Activated naive CD8-positive, alpha-beta T cell (primary cell): ENCODE measurements at regions not wholly inside any gene's neighbourhood (a gene's known extent, or its start where the extent isn't known, plus 50 kb on each side); places are given as distances from the start of the nearest gene placed in this dataset.

ENCODE experiments used
- H3K27ac Mint-ChIP-seq: one replicate; pipeline ENCODE4 v1.8.0; 2021; ENCODE audit warnings: mixed read lengths
- H3K27me3 Mint-ChIP-seq: one replicate; pipeline ENCODE4 v1.8.0; 2021; ENCODE audit warnings: mixed read lengths
- H3K36me3 Mint-ChIP-seq: one replicate; pipeline ENCODE4 v1.8.0; 2021; ENCODE audit warnings: mixed read lengths
- H3K4me1 Mint-ChIP-seq: one replicate; pipeline ENCODE4 v1.8.0; 2021; ENCODE audit warnings: low read depth, mixed read lengths
- H3K4me3 Mint-ChIP-seq: one replicate; pipeline ENCODE4 v1.8.0; 2021; ENCODE audit warnings: mild to moderate bottlenecking, mixed read lengths
- H3K9me3 Mint-ChIP-seq: one replicate; pipeline ENCODE4 v1.8.0; 2021; ENCODE audit warnings: low read depth, mixed read lengths

GRCh38 chr20:53876956-53877355 lies 193.4 kb downstream of the BCAS1 start:
- Mint-ChIP-seq H3K27ac (no peak overlapping the region), H3K27me3 (no peaks in the 10 kb centered on the region), H3K36me3 (no peaks in the 10 kb centered on the region), H3K4me3 (no peak overlapping the region), H3K4me1 (peaks cover 58% of the 10 kb centered on the region), H3K9me3 (no peaks in the 10 kb centered on the region)

DNA sequence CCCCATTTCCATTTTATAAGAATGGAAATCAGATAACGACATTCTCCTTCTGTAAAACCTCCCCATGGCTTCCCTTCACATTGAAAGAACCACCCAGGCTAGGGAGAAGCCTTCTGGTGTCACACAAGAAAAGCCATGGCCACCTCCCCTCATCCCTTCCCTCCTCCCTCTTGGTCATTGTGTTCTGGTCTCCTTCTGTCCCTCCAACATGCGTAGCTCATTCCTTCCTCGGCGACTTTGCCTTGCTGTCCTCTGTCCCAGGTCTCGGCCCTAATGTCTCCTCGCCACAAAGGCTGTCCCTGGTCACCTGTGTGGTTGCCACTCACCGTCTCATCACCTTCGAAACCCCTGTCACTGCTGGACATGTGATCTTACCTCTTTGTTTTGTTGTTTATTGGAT lies 193.9 kb downstream of the BCAS1 start:
- Mint-ChIP-seq H3K4me3 (no peak overlapping the region), H3K9me3 (no peaks in the 10 kb centered on the region), H3K36me3 (no peaks in the 10 kb centered on the region), H3K4me1 (peaks cover 61% of the 10 kb centered on the region), H3K27me3 (no peaks in the 10 kb centered on the region), H3K27ac (peak overlapping the region; percentile 4)

DNA sequence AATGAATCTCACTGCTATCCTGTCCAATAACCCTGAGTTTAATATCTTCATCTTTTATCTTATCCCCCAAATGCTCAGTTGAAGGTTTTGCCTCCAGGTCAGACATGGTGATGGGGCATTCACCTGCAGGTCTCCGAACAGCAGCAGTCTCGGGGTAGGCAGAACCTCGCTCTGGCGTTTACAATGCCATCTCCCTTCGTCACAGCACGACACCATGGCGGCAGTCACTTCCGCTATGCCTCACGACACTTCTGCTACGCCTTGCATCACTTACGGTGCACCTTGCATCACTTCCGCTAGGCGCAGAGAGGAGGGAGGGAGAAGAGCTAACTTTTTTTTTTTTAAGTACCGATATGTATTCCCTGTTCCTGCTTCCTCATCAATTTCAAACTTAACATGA lies 194.9 kb downstream of the BCAS1 start:
- H3K4me3 Mint-ChIP-seq = no peak overlapping the region
- no peaks in the 10 kb centered on the region for H3K27me3 Mint-ChIP-seq
- peaks cover 64% of the 10 kb centered on the region for H3K4me1 Mint-ChIP-seq
- H3K36me3 Mint-ChIP-seq = no peaks in the 10 kb centered on the region
- no peaks in the 10 kb centered on the region for H3K9me3 Mint-ChIP-seq
- H3K27ac Mint-ChIP-seq = peak overlapping the region; percentile 75

GRCh38 chr20:53874706-53875105 lies 195.7 kb downstream of the BCAS1 start:
- no peaks in the 10 kb centered on the region for H3K9me3 Mint-ChIP-seq
- H3K4me3 Mint-ChIP-seq = no peak overlapping the region
- no peaks in the 10 kb centered on the region for H3K36me3 Mint-ChIP-seq
- peak overlapping the region; percentile 54 for H3K27ac Mint-ChIP-seq
- peaks cover 64% of the 10 kb centered on the region for H3K4me1 Mint-ChIP-seq
- no peaks in the 10 kb centered on the region for H3K27me3 Mint-ChIP-seq

DNA sequence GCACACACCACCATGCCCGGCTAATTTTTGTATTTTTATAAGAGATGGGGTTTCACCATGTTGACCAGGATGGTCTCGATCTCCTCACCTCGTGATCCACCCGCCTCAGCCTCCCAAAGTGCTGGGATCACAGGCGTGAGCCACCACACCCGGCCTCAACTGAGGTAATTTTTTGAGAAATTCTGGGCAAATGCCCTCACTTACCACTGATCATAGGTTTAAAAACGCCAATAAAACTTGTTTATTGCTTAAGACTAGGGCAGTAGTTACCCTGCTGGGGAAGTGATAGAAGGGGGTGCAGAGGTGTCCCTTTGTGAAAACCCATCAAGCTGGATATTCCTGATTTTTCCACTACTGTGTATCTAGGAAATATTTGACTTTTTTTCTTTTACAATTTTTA lies 196.3 kb downstream of the BCAS1 start:
- Mint-ChIP-seq H3K9me3 (no peaks in the 10 kb centered on the region), H3K27me3 (no peaks in the 10 kb centered on the region), H3K36me3 (no peaks in the 10 kb centered on the region), H3K4me3 (no peak overlapping the region), H3K27ac (peak overlapping the region; percentile 98), H3K4me1 (peaks cover 64% of the 10 kb centered on the region)

- peak overlapping the region; percentile 92 for H3K4me3 Mint-ChIP-seq
- H3K27ac Mint-ChIP-seq = peak overlapping the region; percentile 98
- H3K27me3 Mint-ChIP-seq = no peaks in the 10 kb centered on the region
- H3K9me3 Mint-ChIP-seq = no peaks in the 10 kb centered on the region
- no peaks in the 10 kb centered on the region for H3K36me3 Mint-ChIP-seq
- peaks cover 59% of the 10 kb centered on the region for H3K4me1 Mint-ChIP-seq
Observed at GRCh38 chr20:53873230-53873604, 197.2 kb downstream of the BCAS1 start.

GRCh38 chr20:53872561-53873229 lies 197.7 kb downstream of the BCAS1 start:
- Mint-ChIP-seq H3K27me3 (no peaks in the 10 kb centered on the region), H3K36me3 (no peaks in the 10 kb centered on the region), H3K9me3 (no peaks in the 10 kb centered on the region), H3K4me3 (peak overlapping the region; percentile 92), H3K27ac (peak overlapping the region; percentile 98), H3K4me1 (peaks cover 59% of the 10 kb centered on the region)

- Mint-ChIP-seq H3K36me3 (no peaks in the 10 kb centered on the region), H3K4me3 (peak overlapping the region; percentile 92), H3K9me3 (no peaks in the 10 kb centered on the region), H3K27ac (peak overlapping the region; percentile 98), H3K4me1 (peaks cover 65% of the 10 kb centered on the region), H3K27me3 (no peaks in the 10 kb centered on the region)
Observed at GRCh38 chr20:53872081-53872541, 198.3 kb downstream of the BCAS1 start.

DNA sequence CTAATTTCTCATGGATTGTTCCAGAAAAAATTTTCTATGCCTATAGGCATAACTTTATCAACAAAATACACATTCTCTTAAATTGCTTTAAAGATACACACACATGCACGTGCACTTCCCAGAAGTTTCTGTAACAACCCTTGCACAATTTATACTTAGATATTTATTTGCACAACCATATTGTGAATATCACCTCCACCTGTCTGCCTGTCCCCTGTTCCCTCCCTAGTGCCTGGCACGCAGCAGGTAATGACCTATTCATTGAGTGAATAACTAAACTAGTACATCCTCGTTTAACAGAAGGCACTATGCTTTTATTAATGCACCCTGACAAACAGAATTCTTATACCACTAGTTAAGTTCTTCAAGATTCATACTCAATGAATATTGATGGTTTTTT lies 198.9 kb downstream of the BCAS1 start:
- no peaks in the 10 kb centered on the region for H3K36me3 Mint-ChIP-seq
- H3K9me3 Mint-ChIP-seq = no peaks in the 10 kb centered on the region
- peaks cover 70% of the 10 kb centered on the region for H3K4me1 Mint-ChIP-seq
- H3K27ac Mint-ChIP-seq = peak overlapping the region; percentile 98
- no peak overlapping the region for H3K4me3 Mint-ChIP-seq
- H3K27me3 Mint-ChIP-seq = no peaks in the 10 kb centered on the region

GRCh38 chr20:53870426-53871315 lies 199.7 kb downstream of the BCAS1 start:
- Mint-ChIP-seq H3K27me3 (no peaks in the 10 kb centered on the region), H3K4me3 (peak overlapping the region; percentile 20), H3K9me3 (no peaks in the 10 kb centered on the region), H3K4me1 (peaks cover 78% of the 10 kb centered on the region), H3K27ac (peak overlapping the region; percentile 98), H3K36me3 (no peaks in the 10 kb centered on the region)

DNA sequence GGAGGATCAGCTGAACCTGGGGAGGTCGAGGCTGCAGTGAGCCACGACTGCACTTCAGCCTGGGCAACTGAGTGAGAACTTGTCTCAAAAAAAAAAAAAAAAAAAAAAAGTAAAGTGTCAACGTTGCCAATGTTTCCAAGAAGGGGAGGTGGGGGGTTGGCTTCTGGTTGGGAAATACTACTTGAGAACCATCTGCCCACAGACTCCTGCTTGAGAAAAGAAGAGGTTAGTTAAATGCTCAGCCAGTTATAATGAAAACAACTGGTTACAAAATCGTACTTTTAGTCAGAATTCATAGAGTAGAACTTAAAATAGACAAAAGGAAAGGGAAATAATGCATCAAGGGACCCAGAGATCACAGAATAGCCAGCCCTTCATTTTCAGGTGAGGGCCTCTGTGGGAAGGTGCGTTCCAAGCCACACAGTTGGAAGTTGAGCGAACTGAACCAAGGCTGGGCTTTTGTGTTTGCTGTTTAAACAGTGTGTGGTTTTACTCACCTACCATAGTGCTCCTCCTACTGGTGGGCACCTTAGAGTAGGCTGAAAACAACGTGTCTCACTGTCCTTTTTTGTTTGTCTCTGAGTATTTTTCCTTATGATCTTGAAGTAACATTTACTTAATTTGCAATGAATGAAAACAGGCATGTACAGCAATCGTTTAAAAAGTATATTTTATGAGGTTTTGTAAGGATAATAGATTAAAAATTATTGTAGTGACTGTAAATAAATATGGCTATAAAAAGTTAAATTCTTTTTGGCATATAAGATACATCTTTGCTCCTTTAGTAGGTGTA lies 200.7 kb downstream of the BCAS1 start:
- no peaks in the 10 kb centered on the region for H3K9me3 Mint-ChIP-seq
- H3K4me1 Mint-ChIP-seq = peaks cover 83% of the 10 kb centered on the region
- H3K36me3 Mint-ChIP-seq = no peaks in the 10 kb centered on the region
- H3K27ac Mint-ChIP-seq = peak overlapping the region; percentile 98
- no peaks in the 10 kb centered on the region for H3K27me3 Mint-ChIP-seq
- H3K4me3 Mint-ChIP-seq = peak overlapping the region; percentile 66

DNA sequence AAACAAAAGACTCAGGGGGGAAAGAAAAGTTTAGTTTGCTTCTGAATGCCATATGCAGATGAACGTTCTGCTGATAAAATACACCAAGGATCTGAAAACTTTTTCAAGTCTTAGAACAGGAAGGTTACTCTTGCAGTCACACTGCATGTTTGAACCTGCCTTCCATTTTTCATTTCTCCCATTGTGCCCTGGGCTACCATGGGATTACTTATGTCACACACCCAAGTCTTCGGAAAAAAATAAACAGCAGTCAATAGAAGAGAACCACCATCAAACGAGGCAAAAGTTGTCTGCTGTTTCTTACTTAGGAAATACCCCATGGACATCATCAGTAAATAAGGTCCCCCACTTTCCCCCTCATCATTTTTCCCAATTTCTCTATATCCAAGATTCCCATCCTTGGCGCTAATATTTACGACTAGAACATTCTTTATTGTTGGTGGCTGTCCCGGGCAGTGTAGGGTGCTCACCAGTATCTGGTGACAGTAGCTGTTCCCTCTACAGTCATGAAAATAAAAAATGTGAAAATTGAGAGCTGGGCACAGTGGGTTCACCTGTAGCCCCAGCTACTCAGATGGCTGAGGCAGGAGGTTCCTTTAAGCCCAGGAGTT lies 202.5 kb downstream of the BCAS1 start:
- H3K4me3 Mint-ChIP-seq = peak overlapping the region; percentile 48
- H3K4me1 Mint-ChIP-seq = peaks cover 84% of the 10 kb centered on the region
- no peaks in the 10 kb centered on the region for H3K9me3 Mint-ChIP-seq
- H3K27ac Mint-ChIP-seq = peak overlapping the region; percentile 94
- no peaks in the 10 kb centered on the region for H3K27me3 Mint-ChIP-seq
- H3K36me3 Mint-ChIP-seq = no peaks in the 10 kb centered on the region

- Mint-ChIP-seq H3K36me3 (peaks cover 2% of the 10 kb centered on the region), H3K27ac (peak overlapping the region; percentile 94), H3K27me3 (no peaks in the 10 kb centered on the region), H3K4me3 (peak overlapping the region; percentile 56), H3K9me3 (no peaks in the 10 kb centered on the region), H3K4me1 (peaks cover 79% of the 10 kb centered on the region)
Observed at GRCh38 chr20:53866794-53867740, 203.3 kb downstream of the BCAS1 start.
